ENCODE measurements at regions not wholly inside any gene's neighbourhood (a gene's known extent, or its start where the extent isn't known, plus 50 kb on each side); places are given as distances from the start of the nearest gene placed in this dataset.
"Not testable (repeated sequence)": the region's sequence is repeated elsewhere in the genome, so short reads cannot be mapped to it uniquely, and the experiment has no call there.

- FAIRE-seq: no peak
These were observed 103.1 kb upstream of the PNPLA4 start for GRCh38 chrX:8030361-8030760.

DNA sequence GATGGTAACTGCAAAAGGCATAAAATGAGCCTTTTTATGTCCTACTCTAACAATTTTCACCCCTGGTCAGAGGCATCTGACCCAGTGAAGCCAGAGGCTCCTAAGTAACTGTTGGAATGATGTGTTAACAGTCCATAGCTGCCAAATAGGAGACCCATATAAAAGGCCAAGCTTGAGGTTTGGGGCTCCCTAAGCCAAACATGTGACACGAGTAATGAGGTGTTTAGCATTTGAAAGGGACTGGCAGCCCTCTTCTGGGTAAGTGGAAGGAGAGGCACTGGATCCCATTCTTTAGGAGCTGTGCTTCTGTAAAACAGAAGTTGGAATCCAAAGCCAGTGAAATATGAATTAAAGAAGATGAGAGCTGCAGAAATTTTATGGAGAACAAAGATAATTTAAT lies 100.6 kb upstream of the PNPLA4 start:
- FAIRE-seq (no peak), DNase-seq (ENCODE audit: insufficient read length, low spot score) (no peak)

More at GRCh38 chrX:8030361-8030760, 103.1 kb upstream of the PNPLA4 start:
- DNase-seq (ENCODE audit: insufficient read length, low spot score): no peak

GRCh38 chrX:8025705-8026104 lies 98.5 kb upstream of the PNPLA4 start:
- DNase-seq (ENCODE audit: insufficient read length, low spot score) (no peak), FAIRE-seq (no peak)

DNA sequence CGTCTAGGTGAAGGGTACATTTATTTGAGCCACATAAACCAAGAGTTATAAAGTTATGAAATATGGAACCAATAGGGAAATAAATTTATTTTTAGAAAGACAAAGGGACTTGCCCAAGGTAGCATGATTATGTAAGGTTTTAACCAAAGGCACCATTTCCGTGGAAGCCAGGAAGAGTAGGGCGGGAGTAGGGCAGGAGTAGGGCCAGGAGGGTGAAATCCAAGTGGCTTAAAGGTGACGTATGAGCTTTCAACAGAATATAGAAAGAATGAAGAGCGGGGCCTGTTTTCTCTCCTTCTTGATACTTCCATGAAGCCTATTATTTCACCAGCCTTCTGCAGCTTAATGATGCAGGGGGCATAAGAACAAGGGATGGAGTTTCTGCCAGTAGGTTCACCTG lies 91.7 kb upstream of the PNPLA4 start:
- FAIRE-seq (no peak), DNase-seq (ENCODE audit: insufficient read length, low spot score) (no peak)

- FAIRE-seq (no peak), DNase-seq (ENCODE audit: insufficient read length, low spot score) (no peak)
These were observed 82.9 kb upstream of the PNPLA4 start for GRCh38 chrX:8010105-8010504.

GRCh38 chrX:8005678-8006347 lies 78.6 kb upstream of the PNPLA4 start:
- DNase-seq (ENCODE audit: insufficient read length, low spot score) (no peak), FAIRE-seq (no peak)

- DNase-seq (ENCODE audit: insufficient read length, low spot score): no peak
- FAIRE-seq: no peak
These were observed 76.1 kb upstream of the PNPLA4 start for GRCh38 chrX:8003147-8003883.

DNA sequence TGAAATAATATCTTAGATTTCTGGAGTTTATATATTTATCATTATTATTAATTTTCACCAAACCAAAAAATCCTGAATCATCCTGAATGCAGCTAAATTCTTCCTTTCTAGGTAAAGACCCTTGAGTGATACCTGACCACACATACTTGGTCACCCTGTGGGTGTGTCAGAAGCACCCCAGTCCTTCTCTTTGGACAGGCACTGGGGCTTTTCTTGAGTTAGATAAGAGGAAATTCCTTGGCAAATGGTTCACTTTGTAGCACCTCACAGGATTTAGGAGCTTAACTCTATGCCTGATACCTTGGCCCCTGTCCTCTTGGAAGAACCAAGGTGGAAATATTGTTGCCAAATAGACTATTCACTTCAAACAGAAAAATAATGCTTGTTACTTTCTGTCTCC lies 69.6 kb upstream of the PNPLA4 start:
- DNase-seq (ENCODE audit: insufficient read length, low spot score): no peak
- FAIRE-seq: no peak

GRCh38 chrX:7996414-7996813 lies 69.2 kb upstream of the PNPLA4 start:
- DNase-seq (ENCODE audit: insufficient read length, low spot score): no peak
- FAIRE-seq: no peak

- FAIRE-seq (no peak), DNase-seq (ENCODE audit: insufficient read length, low spot score) (no peak)
These were observed 66.7 kb upstream of the PNPLA4 start for GRCh38 chrX:7993873-7994272.

DNA sequence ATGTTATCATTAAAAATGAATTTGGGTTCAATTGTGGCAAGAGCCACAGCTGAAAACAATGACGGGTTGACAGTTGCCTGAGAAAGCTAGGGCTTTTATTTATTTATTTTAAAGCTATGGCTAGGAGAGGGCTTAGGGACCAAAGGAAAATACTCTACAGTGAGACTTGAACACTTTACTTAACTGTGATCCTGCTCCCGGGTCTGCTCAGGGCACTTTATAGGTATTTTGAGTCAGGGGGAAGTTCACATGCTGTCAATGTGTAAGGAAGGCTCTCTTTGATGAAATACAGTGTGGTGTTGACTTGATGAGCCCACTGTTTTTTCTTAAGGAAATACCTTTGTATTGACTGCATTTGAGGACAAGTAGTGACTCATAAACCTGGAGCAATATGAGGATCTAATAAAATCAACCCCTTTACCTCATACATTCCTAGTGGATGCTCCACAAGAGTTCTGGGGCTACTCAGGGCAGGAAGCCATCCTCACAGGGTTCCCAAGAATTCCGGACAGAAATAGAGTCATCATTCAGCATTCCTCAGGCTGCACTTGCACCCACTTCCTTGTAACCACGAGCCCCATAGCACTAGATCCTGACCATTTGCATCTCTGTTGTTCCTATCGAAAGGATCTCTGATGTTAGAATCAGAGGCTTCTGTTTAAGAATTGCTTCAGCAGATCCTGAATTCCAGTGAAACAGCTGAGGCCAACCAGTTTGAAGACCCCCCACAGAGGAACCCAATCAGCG lies 61.0 kb upstream of the PNPLA4 start:
- not testable (repeated sequence) for DNase-seq (ENCODE audit: insufficient read length, low spot score)
- peak; percentile 71 for FAIRE-seq

- FAIRE-seq (no peak), DNase-seq (ENCODE audit: insufficient read length, low spot score) (no peak)
These were observed 60.2 kb upstream of the PNPLA4 start for GRCh38 chrX:7987160-7988012.

GRCh38 chrX:7986738-7987137 lies 59.5 kb upstream of the PNPLA4 start:
- not testable (repeated sequence) for DNase-seq (ENCODE audit: insufficient read length, low spot score); FAIRE-seq

- no peak for FAIRE-seq
- DNase-seq (ENCODE audit: insufficient read length, low spot score): no peak
These were observed 58.4 kb upstream of the PNPLA4 start for GRCh38 chrX:7985568-7985967.

GRCh38 chrX:7983581-7983980 lies 56.4 kb upstream of the PNPLA4 start:
- FAIRE-seq (no peak), DNase-seq (ENCODE audit: insufficient read length, low spot score) (no peak)
